GM12878 (cell line): ENCODE measurements at regions not wholly inside any gene's neighbourhood (a gene's known extent, or its start where the extent isn't known, plus 50 kb on each side); places are given as distances from the start of the nearest gene placed in this dataset.

Experiments used
- ATAC-seq: fragments of 200-7000 bp; cut with Tn5 transposase; 3 replicates; pipeline ENCODE4 v1.9.1; 2020; ENCODE audit warnings: mild to moderate bottlenecking, moderate library complexity
- BruUV-seq: library from RNA; stranded (reverse); fragments of 400-500 nt; replicated peaks from 2 replicates; lab custom pipeline; 2021; lab: Mats Ljungman, UMichigan
- CTCF ChIA-PET: fragments of 300-600 bp; sonication (Branson Sonifier 250); formaldehyde crosslinking; extraction: SDS; loops from one replicate; lab custom pipeline; 2021; ENCODE audit warnings: inconsistent platforms; lab: Yijun Ruan, JAX
- POLR2A ChIA-PET: fragments of 350-600 bp; formaldehyde crosslinking; extraction: SDS; loops from one replicate; lab custom pipeline; 2021; ENCODE audit warnings: inconsistent platforms; lab: Charles Lee
- RAD21 ChIA-PET: fragments of 300-600 bp; sonication (Branson Sonifier 250); formaldehyde crosslinking; loops from one replicate; lab custom pipeline; 2023; ENCODE audit warnings: antibody characterized with exemption; ENCODE audit not compliant: unreplicated experiment; lab: Charles Lee
- SMC1A ChIA-PET: fragments of 300-600 bp; sonication (Branson Sonifier 250); formaldehyde crosslinking; loops from one replicate; lab custom pipeline; 2023; ENCODE audit not compliant: unreplicated experiment, uncharacterized antibody; lab: Charles Lee
- DNase-seq: peaks from one replicate; pipeline ENCODE4 v3.0.0-alpha.2; 2011; ENCODE audit warnings: low read depth, low spot score
- FAIRE-seq: peaks from 3 replicates; lab custom pipeline; 2011; peaks lifted over from hg19 to GRCh38; lab: Jason Lieb, UNC
- H2AFZ ChIP-seq: 2 replicates; pipeline ENCODE4 v1.6.0; 2011; ENCODE audit warnings: low read depth, low read length, control low read depth; ENCODE audit not compliant: control insufficient read depth
- H3K27ac ChIP-seq: 2 replicates; pipeline ENCODE4 v1.5.1; 2011; ENCODE audit warnings: control low read depth; ENCODE audit not compliant: control insufficient read depth, insufficient read depth
- H3K27me3 ChIP-seq, 2 experiments: replicated peaks in 1 of 2; 2 replicates each; pipeline versions ENCODE4 v1.6.0 to v1.6.1; 2011; ENCODE audit warnings: low read length in 1 of 2; ENCODE audit not compliant: control insufficient read depth in 2 of 2, insufficient read depth in 2 of 2
- H3K36me3 ChIP-seq, 2 experiments: 2 replicates each; pipeline ENCODE4 v1.5.1; 2011; ENCODE audit warnings: low read length in 1 of 2; ENCODE audit not compliant: control insufficient read depth in 2 of 2, insufficient read depth in 2 of 2
- H3K4me1 ChIP-seq: 2 replicates; pipeline ENCODE4 v1.6.1; 2011; ENCODE audit warnings: mild to moderate bottlenecking, low read length, moderate library complexity, mixed read lengths; ENCODE audit not compliant: control insufficient read depth, insufficient read depth
- H3K4me2 ChIP-seq: 2 replicates; pipeline ENCODE4 v1.6.0; 2011; ENCODE audit warnings: control low read depth; ENCODE audit not compliant: control insufficient read depth, insufficient read depth
- H3K4me3 ChIP-seq: fragments of 200-600 bp; sonication (generic); 2 replicates; pipeline ENCODE4 v1.5.1; 2016
- H3K79me2 ChIP-seq: 2 replicates; pipeline ENCODE4 v1.6.0; 2011; ENCODE audit warnings: low read length; ENCODE audit not compliant: control insufficient read depth, insufficient read depth
- H3K9ac ChIP-seq: 2 replicates; pipeline ENCODE4 v1.8.0; 2011; ENCODE audit warnings: low read length, control low read depth, mixed read lengths; ENCODE audit not compliant: control insufficient read depth, insufficient read depth
- H3K9me3 ChIP-seq: replicated peaks from 3 replicates; pipeline ENCODE4 v1.5.1; 2011; ENCODE audit warnings: mild to moderate bottlenecking, low read length; ENCODE audit not compliant: control insufficient read depth, insufficient read depth
- H4K20me1 ChIP-seq: 2 replicates; pipeline ENCODE4 v1.6.0; 2011; ENCODE audit not compliant: control insufficient read depth, insufficient read depth
- BMI1 ChIP-seq: fragments of 450-650 bp; IDR thresholded peaks from 2 replicates; pipeline ENCODE4 v1.6.1; 2016; ENCODE audit warnings: mild to moderate bottlenecking, moderate library complexity, borderline replicate concordance
- CBFB ChIP-seq: IDR thresholded peaks from 2 replicates; pipeline ENCODE4 v1.6.1; 2016; ENCODE audit warnings: antibody characterized with exemption, low read depth
- E2F4 ChIP-seq: IDR thresholded peaks from 2 replicates; pipeline ENCODE4 v1.6.1; 2012; ENCODE audit warnings: low read depth, low read length, improper control_type of control experiment
- HSF1 ChIP-seq: fragments of 150-350 bp; IDR thresholded peaks from 2 replicates; pipeline ENCODE4 v1.6.1; 2014; ENCODE audit warnings: mild to moderate bottlenecking, low read depth, low read length
- MYB ChIP-seq: fragments of 150-350 bp; IDR thresholded peaks from 2 replicates; pipeline ENCODE4 v1.6.1; 2014; ENCODE audit warnings: mild to moderate bottlenecking, low read depth, low read length, borderline replicate concordance
- NR2C1 ChIP-seq: fragments of 450-650 bp; IDR thresholded peaks from 2 replicates; pipeline ENCODE4 v1.6.1; 2017; ENCODE audit warnings: antibody characterized with exemption, mild to moderate bottlenecking, moderate library complexity
- POLR2A ChIP-seq: IDR thresholded peaks from 2 replicates; pipeline ENCODE4 v1.6.1; 2011; ENCODE audit warnings: low read depth, mild to moderate bottlenecking, low read length
- RCOR1 ChIP-seq: conservative IDR thresholded peaks from 2 replicates; pipeline ENCODE4 v1.6.1; 2012; ENCODE audit warnings: low read depth, low read length, improper control_type of control experiment
- SIN3A ChIP-seq: IDR thresholded peaks from 2 replicates; pipeline ENCODE4 v1.6.1; 2012; ENCODE audit warnings: low read depth, low read length, improper control_type of control experiment
- SMARCA5 ChIP-seq: fragments of 450-650 bp; IDR thresholded peaks from 2 replicates; pipeline ENCODE4 v1.6.1; 2017; ENCODE audit warnings: mild to moderate bottlenecking
- ZBTB11 ChIP-seq: fragments of 450-650 bp; formaldehyde crosslinking; IDR thresholded peaks from 2 replicates; pipeline ENCODE4 v1.5.0; 2022; ENCODE audit warnings: mild to moderate bottlenecking, missing genetic modification characterization
- WGBS: methylation state at CpG from one replicate; pipeline ENCODE4 v1.1.6; 2016; ENCODE audit warnings: low lambda C conversion rate; ENCODE audit not compliant: insufficient replicate concordance, insufficient coverage; ENCODE audit errors: missing lambda C conversion rate; 5-methylcytosine and 5-hydroxymethylcytosine counted together
- in situ Hi-C: fragments of 300-500 bp; cut with MboI; formaldehyde crosslinking; loops from 9 replicates; pipeline ENCODE4 v1.14.3; 2018; ENCODE audit warnings: mixed read lengths
- intact Hi-C: fragments of 100-400 bp; cut with micrococcal nuclease; formaldehyde crosslinking; loops from one replicate; pipeline ENCODE4 v1.14.2; 2022; ENCODE audit not compliant: unreplicated experiment

- Histone ChIP-seq H3K27ac (no peak overlapping the region), H3K4me2 (no peak overlapping the region), H3K9me3 (no peaks in the 10 kb centered on the region; the same call in 2 of the 3 replicates), H3K27me3 (no peaks in the 10 kb centered on the region), H3K36me3 (no peaks in the 10 kb centered on the region), H3K9ac (no peak overlapping the region), H3K4me3 (no peak overlapping the region), H2AFZ (no peak overlapping the region), H4K20me1 (no peaks in the 10 kb centered on the region), H3K79me2 (no peaks in the 10 kb centered on the region), H3K4me1 (no peaks in the 10 kb centered on the region)
- 50% methylated on average over 8 of the region's 9 CpGs for WGBS
- no peak for TF ChIP-seq SIN3A
- in situ Hi-C loops: no loop called here
- CTCF ChIA-PET: no interaction called here
- FAIRE-seq (no peak), DNase-seq (no peak), ATAC-seq (no peak)
- SMC1A ChIA-PET: no interaction called here
- BruUV-seq: no TSS peak
- intact Hi-C loops: no loop called here
- POLR2A ChIA-PET: no interaction called here
- RAD21 ChIA-PET: no interaction called here
Observed at GRCh38 chr22:48588878-48589450, 1238.7 kb downstream of the BRD1 start.

GRCh38 chr22:48588151-48588877 lies 1239.4 kb downstream of the BRD1 start:
- H3K27ac ChIP-seq: no peak overlapping the region
- H3K4me1 ChIP-seq: no peaks in the 10 kb centered on the region
- no TSS peak for BruUV-seq
- no peaks in the 10 kb centered on the region; the same call in 2 of the 3 replicates for H3K9me3 ChIP-seq
- intact Hi-C loops (no loop called here), in situ Hi-C loops (no loop called here)
- ChIA-PET SMC1A (no interaction called here), RAD21 (no interaction called here), POLR2A (no interaction called here), CTCF (no interaction called here)
- no peaks in the 10 kb centered on the region for H3K36me3 ChIP-seq
- H2AFZ ChIP-seq: no peak overlapping the region
- no peaks in the 10 kb centered on the region for H3K27me3 ChIP-seq
- H3K79me2 ChIP-seq: no peaks in the 10 kb centered on the region
- no peaks in the 10 kb centered on the region for H4K20me1 ChIP-seq
- no peak overlapping the region for H3K4me2 ChIP-seq
- DNase-seq (no peak), FAIRE-seq (no peak), ATAC-seq (no peak)
- 36% methylated on average over 23 of the region's 23 CpGs for WGBS
- H3K4me3 ChIP-seq: no peak overlapping the region
- no peak overlapping the region for H3K9ac ChIP-seq
- TF ChIP-seq E2F4 (no peak), SMARCA5 (no peak), CBFB (no peak), POLR2A (no peak), ZBTB11 (CRISPR knock-in tag) (no peak), NR2C1 (no peak), MYB (no peak), RCOR1 (no peak), BMI1 (no peak), HSF1 (no peak)
